GM12878 (cell line): ENCODE measurements at regions not wholly inside any gene's neighbourhood (a gene's known extent, or its start where the extent isn't known, plus 50 kb on each side); places are given as distances from the start of the nearest gene placed in this dataset.

Experiments
- ATAC-seq: fragments of 200-7000 bp; cut with Tn5 transposase; 3 replicates; pipeline ENCODE4 v1.9.1; 2020; ENCODE audit warnings: mild to moderate bottlenecking, moderate library complexity
- BruUV-seq: library from RNA; stranded (reverse); fragments of 400-500 nt; replicated peaks from 2 replicates; lab custom pipeline; 2021; lab: Mats Ljungman, UMichigan
- CTCF ChIA-PET: fragments of 300-600 bp; sonication (Branson Sonifier 250); formaldehyde crosslinking; extraction: SDS; loops from one replicate; lab custom pipeline; 2021; ENCODE audit warnings: inconsistent platforms; lab: Yijun Ruan, JAX
- POLR2A ChIA-PET: fragments of 350-600 bp; formaldehyde crosslinking; extraction: SDS; loops from one replicate; lab custom pipeline; 2021; ENCODE audit warnings: inconsistent platforms; lab: Charles Lee
- RAD21 ChIA-PET: fragments of 300-600 bp; sonication (Branson Sonifier 250); formaldehyde crosslinking; loops from one replicate; lab custom pipeline; 2023; ENCODE audit warnings: antibody characterized with exemption; ENCODE audit not compliant: unreplicated experiment; lab: Charles Lee
- SMC1A ChIA-PET: fragments of 300-600 bp; sonication (Branson Sonifier 250); formaldehyde crosslinking; loops from one replicate; lab custom pipeline; 2023; ENCODE audit not compliant: unreplicated experiment, uncharacterized antibody; lab: Charles Lee
- DNase-seq: peaks from one replicate; pipeline ENCODE4 v3.0.0-alpha.2; 2011; ENCODE audit warnings: low read depth, low spot score
- FAIRE-seq: peaks from 3 replicates; lab custom pipeline; 2011; peaks lifted over from hg19 to GRCh38; lab: Jason Lieb, UNC
- H2AFZ ChIP-seq: 2 replicates; pipeline ENCODE4 v1.6.0; 2011; ENCODE audit warnings: low read depth, low read length, control low read depth; ENCODE audit not compliant: control insufficient read depth
- H3K27ac ChIP-seq: 2 replicates; pipeline ENCODE4 v1.5.1; 2011; ENCODE audit warnings: control low read depth; ENCODE audit not compliant: control insufficient read depth, insufficient read depth
- H3K27me3 ChIP-seq, 2 experiments: replicated peaks in 1 of 2; 2 replicates each; pipeline versions ENCODE4 v1.6.0 to v1.6.1; 2011; ENCODE audit warnings: low read length in 1 of 2; ENCODE audit not compliant: control insufficient read depth in 2 of 2, insufficient read depth in 2 of 2
- H3K36me3 ChIP-seq, 2 experiments: 2 replicates each; pipeline ENCODE4 v1.5.1; 2011; ENCODE audit warnings: low read length in 1 of 2; ENCODE audit not compliant: control insufficient read depth in 2 of 2, insufficient read depth in 2 of 2
- H3K4me1 ChIP-seq: 2 replicates; pipeline ENCODE4 v1.6.1; 2011; ENCODE audit warnings: mild to moderate bottlenecking, low read length, moderate library complexity, mixed read lengths; ENCODE audit not compliant: control insufficient read depth, insufficient read depth
- H3K4me2 ChIP-seq: 2 replicates; pipeline ENCODE4 v1.6.0; 2011; ENCODE audit warnings: control low read depth; ENCODE audit not compliant: control insufficient read depth, insufficient read depth
- H3K4me3 ChIP-seq: fragments of 200-600 bp; sonication (generic); 2 replicates; pipeline ENCODE4 v1.5.1; 2016
- H3K79me2 ChIP-seq: 2 replicates; pipeline ENCODE4 v1.6.0; 2011; ENCODE audit warnings: low read length; ENCODE audit not compliant: control insufficient read depth, insufficient read depth
- H3K9ac ChIP-seq: 2 replicates; pipeline ENCODE4 v1.8.0; 2011; ENCODE audit warnings: low read length, control low read depth, mixed read lengths; ENCODE audit not compliant: control insufficient read depth, insufficient read depth
- H3K9me3 ChIP-seq: replicated peaks from 3 replicates; pipeline ENCODE4 v1.5.1; 2011; ENCODE audit warnings: mild to moderate bottlenecking, low read length; ENCODE audit not compliant: control insufficient read depth, insufficient read depth
- H4K20me1 ChIP-seq: 2 replicates; pipeline ENCODE4 v1.6.0; 2011; ENCODE audit not compliant: control insufficient read depth, insufficient read depth
- ATF7 ChIP-seq: fragments of 450-650 bp; IDR thresholded peaks from 2 replicates; pipeline ENCODE4 v1.6.1; 2016; ENCODE audit warnings: low read depth, mild to moderate bottlenecking
- BACH1 ChIP-seq: fragments of 450-650 bp; IDR thresholded peaks from 2 replicates; pipeline ENCODE4 v1.6.1; 2017; ENCODE audit warnings: mild to moderate bottlenecking, borderline replicate concordance
- BRCA1 ChIP-seq: IDR thresholded peaks from 2 replicates; pipeline ENCODE4 v1.6.1; 2011; ENCODE audit warnings: low read depth, low read length, improper control_type of control experiment
- EZH2 ChIP-seq: IDR thresholded peaks from 2 replicates; pipeline ENCODE4 v1.6.1; 2012; ENCODE audit warnings: low read depth, mild to moderate bottlenecking, control low read depth, inconsistent platforms, low read length, borderline replicate concordance; ENCODE audit not compliant: control insufficient read depth
- HDGF ChIP-seq: fragments of 450-650 bp; IDR thresholded peaks from 2 replicates; pipeline ENCODE4 v1.6.1; 2016; ENCODE audit warnings: antibody characterized with exemption
- IKZF1 ChIP-seq: fragments of 450-650 bp; conservative IDR thresholded peaks from 2 replicates; pipeline ENCODE4 v1.6.1; 2017; ENCODE audit warnings: antibody characterized with exemption, mild to moderate bottlenecking
- JUNB ChIP-seq: IDR thresholded peaks from 2 replicates; pipeline ENCODE4 v1.6.1; 2016; ENCODE audit warnings: antibody characterized with exemption, mild to moderate bottlenecking
- RAD21 ChIP-seq: IDR thresholded peaks from 2 replicates; pipeline ENCODE4 v1.6.1; 2011; ENCODE audit warnings: mild to moderate bottlenecking, low read depth, low read length, moderate library complexity; ENCODE audit not compliant: insufficient read depth
- STAT1 ChIP-seq: fragments of 450-650 bp; conservative IDR thresholded peaks from 2 replicates; pipeline ENCODE4 v1.6.1; 2014; ENCODE audit warnings: antibody characterized with exemption, mild to moderate bottlenecking
- WRNIP1 ChIP-seq: IDR thresholded peaks from 2 replicates; pipeline ENCODE4 v1.6.1; 2011; ENCODE audit warnings: low read depth, low read length, improper control_type of control experiment, borderline replicate concordance
- ZBED1 ChIP-seq: IDR thresholded peaks from 2 replicates; pipeline ENCODE4 v1.6.1; 2016; ENCODE audit warnings: borderline replicate concordance
- ZNF207 ChIP-seq: fragments of 450-650 bp; IDR thresholded peaks from 2 replicates; pipeline ENCODE4 v1.6.1; 2014; ENCODE audit warnings: antibody characterized with exemption, mild to moderate bottlenecking, borderline replicate concordance
- WGBS: methylation state at CpG from one replicate; pipeline ENCODE4 v1.1.6; 2016; ENCODE audit warnings: low lambda C conversion rate; ENCODE audit not compliant: insufficient replicate concordance, insufficient coverage; ENCODE audit errors: missing lambda C conversion rate; 5-methylcytosine and 5-hydroxymethylcytosine counted together
- in situ Hi-C: fragments of 300-500 bp; cut with MboI; formaldehyde crosslinking; loops from 9 replicates; pipeline ENCODE4 v1.14.3; 2018; ENCODE audit warnings: mixed read lengths
- intact Hi-C: fragments of 100-400 bp; cut with micrococcal nuclease; formaldehyde crosslinking; loops from one replicate; pipeline ENCODE4 v1.14.2; 2022; ENCODE audit not compliant: unreplicated experiment
- TF ChIP-seq, protein P1 (sequence below): fragments of 450-650 bp; IDR thresholded peaks from 2 replicates; pipeline ENCODE4 v1.6.1; 2016; ENCODE audit warnings: mild to moderate bottlenecking
- TF ChIP-seq, protein P2 (sequence below), 3 experiments: IDR thresholded peaks in 2 of 3; conservative IDR thresholded peaks in 1 of 3; 2 replicates each; pipeline ENCODE4 v1.5.1; 2011; ENCODE audit warnings: low read depth in 3 of 3, low read length in 3 of 3, mild to moderate bottlenecking in 3 of 3, control low read depth in 2 of 3, moderate library complexity in 2 of 3, inconsistent platforms in 1 of 3, mixed read lengths in 1 of 3; ENCODE audit not compliant: control insufficient read depth in 2 of 3, insufficient read depth in 1 of 3; ENCODE audit errors: extremely low read depth in 1 of 3
- TF ChIP-seq, protein P3 (sequence below): fragments of 450-650 bp; formaldehyde crosslinking; IDR thresholded peaks from 2 replicates; pipeline ENCODE4 v1.4.0; 2022; ENCODE audit warnings: mild to moderate bottlenecking, moderate library complexity

DNA sequence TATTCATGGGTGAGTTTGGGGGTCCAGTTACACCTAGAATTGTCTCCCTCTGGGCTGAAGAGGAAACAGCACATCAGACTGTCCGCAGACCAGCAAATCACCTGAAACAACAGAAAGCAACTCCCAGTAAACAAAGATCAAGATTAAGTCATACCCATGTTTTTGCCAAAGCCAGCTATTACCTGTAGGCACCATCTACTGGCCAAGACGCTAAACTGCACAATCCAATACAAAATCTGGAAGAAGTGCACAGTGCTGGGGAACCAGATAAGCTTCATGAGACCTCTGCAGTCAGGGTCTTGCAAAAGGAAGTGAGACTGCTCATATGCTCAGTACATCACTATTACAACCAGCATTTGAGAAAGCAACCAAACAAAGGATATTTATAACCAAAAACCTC is 157.5 kb upstream of the ITM2A start:
- Histone ChIP-seq H3K4me3 (no peak overlapping the region), H3K9me3 (no peaks in the 10 kb centered on the region), H4K20me1 (no peaks in the 10 kb centered on the region), H3K79me2 (no peaks in the 10 kb centered on the region), H3K27ac (no peak overlapping the region), H3K4me2 (no peak overlapping the region), H2AFZ (no peak overlapping the region), H3K36me3 (no peaks in the 10 kb centered on the region), H3K9ac (no peak overlapping the region), H3K27me3 (no peaks in the 10 kb centered on the region), H3K4me1 (no peaks in the 10 kb centered on the region)
- BruUV-seq, result no TSS peak
- in situ Hi-C loops (no loop called here), intact Hi-C loops (loop anchor here (10.0 kb wide), 1 partner anchor 970 kb away; no protein-coding TSS in a partner anchor)
- DNase-seq (no peak), FAIRE-seq (no peak), ATAC-seq (peak; percentile 78)
- ChIA-PET RAD21 (no interaction called here), POLR2A (no interaction called here), SMC1A (no interaction called here), CTCF (no interaction called here)
- TF ChIP-seq EZH2 (no peak), STAT1 (no peak), WRNIP1 (no peak), BRCA1 (no peak), JUNB (no peak), RAD21 (peak; percentile 20; the same call in 1 of the 2 replicates), ATF7 (no peak), ZBED1 (no peak), HDGF (no peak), IKZF1 (no peak), ZNF207 (no peak), BACH1 (no peak)
- TF ChIP-seq, protein P1, sequence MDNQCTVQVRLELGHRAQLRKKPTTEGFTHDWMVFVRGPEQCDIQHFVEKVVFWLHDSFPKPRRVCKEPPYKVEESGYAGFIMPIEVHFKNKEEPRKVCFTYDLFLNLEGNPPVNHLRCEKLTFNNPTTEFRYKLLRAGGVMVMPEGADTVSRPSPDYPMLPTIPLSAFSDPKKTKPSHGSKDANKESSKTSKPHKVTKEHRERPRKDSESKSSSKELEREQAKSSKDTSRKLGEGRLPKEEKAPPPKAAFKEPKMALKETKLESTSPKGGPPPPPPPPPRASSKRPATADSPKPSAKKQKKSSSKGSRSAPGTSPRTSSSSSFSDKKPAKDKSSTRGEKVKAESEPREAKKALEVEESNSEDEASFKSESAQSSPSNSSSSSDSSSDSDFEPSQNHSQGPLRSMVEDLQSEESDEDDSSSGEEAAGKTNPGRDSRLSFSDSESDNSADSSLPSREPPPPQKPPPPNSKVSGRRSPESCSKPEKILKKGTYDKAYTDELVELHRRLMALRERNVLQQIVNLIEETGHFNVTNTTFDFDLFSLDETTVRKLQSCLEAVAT, result no peak
- TF ChIP-seq, protein P2, sequence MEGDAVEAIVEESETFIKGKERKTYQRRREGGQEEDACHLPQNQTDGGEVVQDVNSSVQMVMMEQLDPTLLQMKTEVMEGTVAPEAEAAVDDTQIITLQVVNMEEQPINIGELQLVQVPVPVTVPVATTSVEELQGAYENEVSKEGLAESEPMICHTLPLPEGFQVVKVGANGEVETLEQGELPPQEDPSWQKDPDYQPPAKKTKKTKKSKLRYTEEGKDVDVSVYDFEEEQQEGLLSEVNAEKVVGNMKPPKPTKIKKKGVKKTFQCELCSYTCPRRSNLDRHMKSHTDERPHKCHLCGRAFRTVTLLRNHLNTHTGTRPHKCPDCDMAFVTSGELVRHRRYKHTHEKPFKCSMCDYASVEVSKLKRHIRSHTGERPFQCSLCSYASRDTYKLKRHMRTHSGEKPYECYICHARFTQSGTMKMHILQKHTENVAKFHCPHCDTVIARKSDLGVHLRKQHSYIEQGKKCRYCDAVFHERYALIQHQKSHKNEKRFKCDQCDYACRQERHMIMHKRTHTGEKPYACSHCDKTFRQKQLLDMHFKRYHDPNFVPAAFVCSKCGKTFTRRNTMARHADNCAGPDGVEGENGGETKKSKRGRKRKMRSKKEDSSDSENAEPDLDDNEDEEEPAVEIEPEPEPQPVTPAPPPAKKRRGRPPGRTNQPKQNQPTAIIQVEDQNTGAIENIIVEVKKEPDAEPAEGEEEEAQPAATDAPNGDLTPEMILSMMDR (IDR thresholded peaks at IDR 0.05 in 2 of 3, conservative IDR thresholded peaks at IDR 0.05 in 1 of 3; ENCODE audit: control insufficient read depth in 2 of 3, extremely low read depth in 1 of 3, insufficient read depth in 1 of 3, low read depth in 3 of 3, low read length in 3 of 3), result peak; percentile 16 to 51 (median 49); a peak in 4 of 6 replicates
- TF ChIP-seq, protein P3, sequence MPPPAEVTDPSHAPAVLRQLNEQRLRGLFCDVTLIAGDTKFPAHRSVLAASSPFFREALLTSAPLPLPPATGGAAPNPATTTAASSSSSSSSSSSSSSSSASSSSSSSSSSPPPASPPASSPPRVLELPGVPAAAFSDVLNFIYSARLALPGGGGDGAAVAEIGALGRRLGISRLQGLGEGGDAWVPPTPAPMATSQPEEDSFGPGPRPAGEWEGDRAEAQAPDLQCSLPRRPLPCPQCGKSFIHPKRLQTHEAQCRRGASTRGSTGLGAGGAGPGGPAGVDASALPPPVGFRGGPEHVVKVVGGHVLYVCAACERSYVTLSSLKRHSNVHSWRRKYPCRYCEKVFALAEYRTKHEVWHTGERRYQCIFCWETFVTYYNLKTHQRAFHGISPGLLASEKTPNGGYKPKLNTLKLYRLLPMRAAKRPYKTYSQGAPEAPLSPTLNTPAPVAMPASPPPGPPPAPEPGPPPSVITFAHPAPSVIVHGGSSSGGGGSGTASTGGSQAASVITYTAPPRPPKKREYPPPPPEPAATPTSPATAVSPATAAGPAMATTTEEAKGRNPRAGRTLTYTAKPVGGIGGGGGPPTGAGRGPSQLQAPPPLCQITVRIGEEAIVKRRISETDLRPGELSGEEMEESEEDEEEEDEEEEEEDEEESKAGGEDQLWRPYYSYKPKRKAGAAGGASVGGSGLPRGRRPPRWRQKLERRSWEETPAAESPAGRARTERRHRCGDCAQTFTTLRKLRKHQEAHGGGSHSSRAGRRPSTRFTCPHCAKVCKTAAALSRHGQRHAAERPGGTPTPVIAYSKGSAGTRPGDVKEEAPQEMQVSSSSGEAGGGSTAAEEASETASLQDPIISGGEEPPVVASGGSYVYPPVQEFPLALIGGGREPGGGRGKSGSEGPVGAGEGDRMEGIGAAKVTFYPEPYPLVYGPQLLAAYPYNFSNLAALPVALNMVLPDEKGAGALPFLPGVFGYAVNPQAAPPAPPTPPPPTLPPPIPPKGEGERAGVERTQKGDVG (CRISPR knock-in tag), result no peak
- WGBS, result 0% methylated on average over 2 of the region's 2 CpGs
